MV-4-11 (cell line): ENCODE measurements at regions not wholly inside any gene's neighbourhood (a gene's known extent, or its start where the extent isn't known, plus 50 kb on each side); places are given as distances from the start of the nearest gene placed in this dataset.
A peak's percentile ranks its signal among the peaks of the same experiment; 100 is the strongest.
"Not testable (repeated sequence)": the region's sequence is repeated elsewhere in the genome, so short reads cannot be mapped to it uniquely, and the experiment has no call there.

Source experiments
- DNase-seq: peaks from one replicate; lab custom pipeline; 2025; lab: John Stamatoyannopoulos, UW

- DNase-seq: no peak
Observed at GRCh38 chr2:60356346-60356745, 197.1 kb downstream of the BCL11A start.

DNA sequence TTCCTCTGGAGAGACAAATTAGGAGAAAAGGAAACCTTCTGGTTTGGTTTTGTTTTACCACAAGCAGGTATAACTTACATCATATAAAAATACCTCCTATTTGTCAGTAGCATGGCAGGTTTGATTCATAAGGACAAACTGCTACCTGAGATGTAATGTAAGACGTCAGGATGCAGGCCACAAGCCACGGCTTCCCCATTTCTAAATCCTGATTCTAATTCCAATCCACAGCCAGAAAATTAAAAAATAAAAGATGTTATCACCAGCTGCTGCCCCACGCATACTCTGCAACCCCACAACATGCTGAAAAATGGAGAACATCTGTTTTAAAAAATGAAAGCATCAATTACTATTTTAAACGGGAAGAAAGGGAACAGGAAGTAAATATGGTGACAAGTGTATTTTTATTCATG lies 197.6 kb downstream of the BCL11A start:
- peak; percentile 79 for DNase-seq

GRCh38 chr2:60354713-60355112 lies 198.7 kb downstream of the BCL11A start:
- DNase-seq: no peak

- DNase-seq: no peak
Observed at GRCh38 chr2:60353863-60354262, 199.6 kb downstream of the BCL11A start.

GRCh38 chr2:60353406-60353800 lies 200.1 kb downstream of the BCL11A start:
- DNase-seq: no peak

DNA sequence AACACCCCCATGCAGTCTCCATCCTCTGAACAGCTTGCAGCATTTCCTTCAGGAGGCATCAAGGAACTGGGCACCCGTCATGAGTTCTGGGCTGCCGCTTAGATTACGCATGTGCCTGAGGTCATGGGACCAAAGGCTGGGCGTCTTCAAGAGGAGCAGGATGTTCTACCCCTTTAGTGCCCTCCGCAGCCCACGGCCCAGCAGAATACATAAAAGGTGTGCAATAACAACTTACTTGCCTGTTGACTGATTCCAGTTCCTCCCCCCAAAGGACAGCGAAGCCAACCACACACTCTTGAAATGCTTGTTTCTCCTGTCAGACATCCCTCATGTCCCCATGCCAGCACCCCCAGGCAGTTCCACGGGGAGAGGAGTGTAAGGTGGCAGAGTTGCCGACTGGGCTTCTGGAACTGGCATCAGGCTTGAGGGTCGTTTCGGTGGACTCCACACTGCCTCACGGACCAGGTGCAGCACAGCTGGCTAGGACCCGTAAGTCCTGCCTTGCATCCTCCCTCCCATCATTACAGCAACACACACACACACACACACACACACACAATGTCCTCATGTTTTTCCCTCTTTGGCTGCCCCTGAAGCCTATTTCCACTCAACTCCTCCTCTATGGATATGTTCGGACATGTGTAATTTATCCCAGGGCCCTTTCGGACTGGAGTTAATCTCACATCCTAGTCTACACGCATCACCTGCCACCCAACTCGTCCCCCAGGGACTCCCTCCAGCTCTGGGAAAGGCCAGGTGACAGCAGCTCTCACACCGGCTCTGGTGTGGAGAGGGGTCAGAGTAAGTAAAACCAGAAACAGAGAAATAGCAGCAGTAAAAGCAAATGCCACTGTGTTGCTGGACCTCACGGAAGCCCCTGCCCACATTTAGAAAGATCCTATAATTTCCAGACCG lies 200.7 kb downstream of the BCL11A start:
- no peak for DNase-seq

DNA sequence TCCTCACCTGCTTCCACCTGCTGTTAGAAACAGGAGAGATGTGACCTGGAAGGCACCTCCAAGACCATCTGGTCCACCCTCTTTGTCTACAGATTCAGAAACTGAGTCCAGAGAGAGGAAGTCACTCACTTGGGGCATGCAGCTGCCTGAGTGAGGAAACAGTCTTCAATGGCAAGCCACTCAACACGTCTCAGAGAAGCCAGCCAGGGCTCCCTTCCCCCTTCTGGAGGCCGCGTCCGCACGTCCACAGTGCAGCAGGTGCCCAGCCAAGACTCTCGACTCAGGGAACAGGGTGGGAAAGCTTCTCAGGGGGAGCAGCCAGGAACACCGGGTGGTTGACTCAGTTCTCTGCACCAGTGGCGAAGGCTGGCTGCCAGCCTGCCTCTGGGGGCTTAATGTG lies 201.7 kb downstream of the BCL11A start:
- peak; percentile 53 for DNase-seq

- no peak for DNase-seq
Observed at GRCh38 chr2:60351321-60351720, 202.1 kb downstream of the BCL11A start.

DNA sequence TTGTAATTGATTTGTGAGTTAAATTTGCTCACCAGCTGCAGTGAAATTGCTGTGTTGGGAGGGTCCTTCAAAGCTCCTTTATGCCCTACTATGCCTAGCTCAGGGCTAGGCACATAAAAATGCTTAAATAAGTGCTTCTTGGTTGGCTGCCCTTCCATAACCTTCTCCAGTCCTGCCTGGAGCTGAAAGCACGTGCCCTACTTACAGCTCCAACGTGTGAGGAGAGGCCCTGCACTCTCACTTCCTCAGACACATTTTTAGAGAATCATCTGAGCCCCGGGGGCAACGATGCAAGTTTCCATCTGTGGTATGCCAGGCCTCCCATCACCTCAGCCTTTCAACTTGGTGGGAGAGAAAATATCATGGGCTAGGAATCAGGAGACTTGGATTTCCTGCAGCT lies 202.7 kb downstream of the BCL11A start:
- peak; percentile 82 for DNase-seq

DNA sequence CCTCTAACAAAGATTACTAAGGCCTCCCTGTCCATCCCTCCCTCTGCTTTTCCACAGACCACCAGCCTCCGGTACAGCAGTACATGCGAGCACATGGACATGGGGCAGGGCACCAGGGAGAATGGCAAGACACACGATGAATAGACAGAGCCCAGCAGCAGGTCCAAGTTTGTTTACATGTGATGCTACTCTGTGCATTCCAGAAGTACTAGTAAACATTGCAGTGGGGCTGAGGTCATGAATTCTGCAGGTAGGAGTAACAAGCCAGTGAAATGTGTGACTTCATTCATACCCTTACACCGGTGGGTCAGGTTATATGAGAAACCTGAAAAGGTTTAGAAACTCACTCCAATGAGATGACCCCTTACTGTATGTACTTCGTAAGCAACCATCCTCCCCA lies 205.7 kb downstream of the BCL11A start:
- no peak for DNase-seq

DNA sequence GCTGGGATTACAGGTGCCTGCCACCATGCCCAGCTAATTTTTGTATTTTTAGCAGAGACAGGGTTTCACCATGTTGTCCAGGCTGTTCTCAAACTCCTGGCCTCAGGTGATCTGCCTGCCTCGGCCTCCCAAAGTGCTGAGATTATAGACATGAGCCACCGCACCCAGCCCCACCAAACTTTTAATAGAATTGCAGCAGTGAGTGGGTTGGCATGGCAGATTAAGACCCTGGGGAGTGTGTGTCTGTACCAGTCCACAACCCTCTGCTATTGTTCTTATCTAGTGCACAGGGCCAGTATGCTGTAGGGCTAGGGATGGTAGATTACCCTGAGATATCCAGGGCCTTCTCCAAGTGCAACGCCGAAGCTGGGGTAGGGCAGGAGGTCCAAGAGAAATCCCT lies 211.0 kb downstream of the BCL11A start:
- DNase-seq: not testable (repeated sequence)

DNA sequence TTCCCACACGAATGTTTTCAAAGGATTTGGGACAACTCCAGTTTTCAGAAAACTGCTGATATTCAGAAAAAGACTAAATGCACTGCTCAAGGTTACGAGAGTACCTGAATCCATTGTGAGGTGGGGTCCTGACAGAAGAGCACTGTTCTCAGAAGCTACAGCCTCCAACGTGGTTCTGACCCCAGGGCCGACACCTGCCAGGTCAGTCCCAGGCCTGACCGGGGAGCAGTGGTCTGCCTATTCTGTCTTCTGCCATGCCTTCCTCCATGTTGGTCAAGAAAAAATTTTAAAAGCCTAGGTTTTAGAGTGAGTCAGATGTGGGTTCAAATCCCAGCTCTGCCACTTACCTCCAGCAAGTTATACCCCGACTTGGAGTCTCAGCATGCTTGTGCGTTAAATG lies 212.3 kb downstream of the BCL11A start:
- no peak for DNase-seq

DNA sequence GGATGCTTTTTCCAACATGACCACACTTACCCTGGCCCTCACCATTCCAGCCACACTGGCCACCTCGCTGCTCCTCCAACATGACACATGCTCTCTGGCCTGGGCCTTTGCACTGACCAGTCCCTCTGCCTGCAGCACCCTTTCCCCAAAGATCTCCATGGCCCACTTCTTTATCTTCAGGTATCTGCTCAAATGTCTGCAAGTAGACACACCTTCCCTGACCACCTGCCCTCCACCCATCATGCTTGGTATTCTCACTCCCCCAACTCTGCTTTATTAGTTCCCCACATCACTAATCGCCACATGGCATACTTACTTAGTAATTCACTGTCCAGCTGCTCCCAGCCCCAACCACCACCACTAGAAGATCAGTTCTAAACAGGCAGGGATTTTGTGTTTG lies 214.2 kb downstream of the BCL11A start:
- DNase-seq: no peak

DNA sequence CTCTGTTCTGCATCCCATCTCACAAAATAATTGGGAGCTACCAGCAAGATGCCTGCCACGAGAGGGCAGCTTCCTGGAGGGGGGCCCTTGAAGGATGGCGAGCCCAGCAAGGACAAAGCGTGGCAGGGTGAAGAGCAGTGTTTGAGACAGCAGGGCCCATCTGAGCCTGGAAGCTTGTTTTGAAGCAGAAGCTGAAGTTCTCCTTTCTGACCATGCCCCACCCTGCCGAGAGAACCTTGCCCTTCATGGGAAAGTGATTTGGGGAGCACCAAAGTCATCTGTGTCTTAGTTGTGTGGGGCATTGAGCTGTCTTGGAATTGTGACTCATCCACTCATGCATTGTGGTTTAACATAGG lies 216.3 kb downstream of the BCL11A start:
- peak; percentile 66 for DNase-seq

GRCh38 chr2:60336442-60337141 lies 216.9 kb downstream of the BCL11A start:
- peak; percentile 8 for DNase-seq

DNA sequence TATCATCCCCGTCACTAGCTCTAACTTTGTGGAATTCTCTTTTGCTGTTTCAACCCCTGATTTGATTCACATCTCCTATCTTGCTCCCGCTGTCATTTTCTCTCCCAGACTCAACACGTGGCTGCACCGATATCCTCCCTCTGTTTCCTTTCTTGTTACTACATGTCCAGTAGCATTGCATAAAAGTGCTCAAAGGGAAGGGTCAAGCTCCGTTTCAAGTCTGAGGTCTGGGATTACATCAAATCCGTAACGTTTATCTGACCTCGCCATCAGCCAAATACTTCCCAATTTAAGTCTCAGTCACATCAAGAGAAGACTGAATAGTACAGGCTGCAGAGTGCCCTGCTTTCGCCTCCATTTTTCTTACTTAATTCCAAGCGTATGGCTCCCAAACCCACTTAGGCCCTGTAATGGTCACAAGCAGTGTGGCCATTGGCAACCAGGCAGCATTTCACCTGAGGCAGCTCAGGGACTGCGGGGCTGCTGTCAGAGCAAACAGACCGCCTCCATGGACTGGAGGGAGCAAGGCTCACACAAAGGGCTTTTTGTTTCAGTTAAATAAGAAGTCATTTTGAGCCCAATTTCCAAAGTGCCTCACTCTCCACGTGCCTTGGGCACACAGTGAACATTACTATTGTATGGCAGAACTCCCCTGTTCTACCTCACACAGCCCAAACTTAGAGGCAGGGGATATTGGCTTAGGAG lies 217.8 kb downstream of the BCL11A start:
- DNase-seq: peak; percentile 70

GRCh38 chr2:60334610-60335009 lies 218.8 kb downstream of the BCL11A start:
- peak; percentile 87 for DNase-seq

DNA sequence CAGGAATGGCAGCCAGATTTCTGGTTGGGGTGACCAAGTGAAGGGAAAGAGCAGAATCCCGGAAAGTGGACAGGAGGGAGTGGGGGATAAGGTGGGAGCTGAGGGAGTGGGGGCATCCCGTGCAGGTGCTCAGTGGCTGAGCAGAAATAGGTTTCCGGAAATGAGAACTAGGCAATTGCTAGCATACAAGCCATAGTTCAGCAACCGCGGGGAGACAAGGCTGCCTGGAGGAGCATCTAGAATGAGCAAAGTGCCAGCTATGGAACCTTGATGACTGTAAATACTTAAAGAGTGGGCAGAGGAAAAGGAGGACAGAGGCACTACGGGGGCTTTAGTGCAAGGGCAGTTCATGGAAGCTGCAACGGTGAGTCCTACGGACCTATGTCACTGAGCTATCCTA lies 220.2 kb downstream of the BCL11A start:
- DNase-seq: no peak

DNA sequence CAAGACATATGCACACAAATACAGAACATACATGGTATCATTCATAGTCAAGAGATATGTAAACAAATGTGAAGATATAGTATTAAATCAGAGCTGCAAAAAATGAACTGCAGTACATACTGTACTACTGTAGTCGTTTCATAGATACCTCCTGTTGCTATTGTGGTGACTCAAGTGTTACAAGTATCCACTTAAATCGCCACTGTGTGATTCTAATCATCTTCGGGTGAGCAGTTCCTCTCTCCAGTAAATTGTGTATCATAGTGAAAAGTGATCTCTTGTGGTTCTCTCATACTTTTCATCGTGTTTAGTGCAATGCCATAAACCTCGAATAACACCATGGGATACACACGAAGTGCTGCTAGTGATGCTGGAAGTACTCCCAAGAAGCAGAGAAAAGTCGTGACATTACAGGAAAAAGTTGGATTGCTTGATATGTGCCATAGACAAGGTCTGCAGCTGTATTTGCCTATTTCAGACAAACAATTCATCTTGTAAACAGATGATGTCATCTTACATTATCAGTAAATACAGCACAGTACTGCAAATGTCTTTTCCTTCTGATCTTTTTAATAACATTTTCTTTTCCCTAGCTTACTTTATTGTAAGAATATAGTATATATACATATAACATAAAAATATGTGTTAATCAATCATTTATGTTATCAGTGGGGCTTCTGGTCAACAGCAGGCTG lies 222.2 kb downstream of the BCL11A start:
- DNase-seq: peak; percentile 43

DNA sequence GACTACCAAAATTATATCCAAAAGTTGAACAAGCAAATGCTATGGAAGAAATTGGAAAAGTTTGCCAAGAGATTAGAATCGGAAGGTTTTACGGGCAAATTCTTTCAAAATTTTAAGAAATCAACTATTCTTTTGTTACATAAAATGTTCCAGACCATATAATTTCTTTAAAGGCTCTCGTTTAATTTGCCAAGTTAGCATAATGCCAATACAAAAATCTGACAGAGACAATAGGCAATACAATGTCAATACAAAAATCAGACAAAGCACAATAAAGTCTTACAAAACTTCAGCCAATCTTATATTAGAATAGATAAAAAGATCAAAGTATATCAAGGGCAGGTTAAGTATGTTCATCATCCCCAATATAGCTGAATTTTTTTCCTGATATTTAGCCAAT lies 224.2 kb downstream of the BCL11A start:
- no peak for DNase-seq

DNA sequence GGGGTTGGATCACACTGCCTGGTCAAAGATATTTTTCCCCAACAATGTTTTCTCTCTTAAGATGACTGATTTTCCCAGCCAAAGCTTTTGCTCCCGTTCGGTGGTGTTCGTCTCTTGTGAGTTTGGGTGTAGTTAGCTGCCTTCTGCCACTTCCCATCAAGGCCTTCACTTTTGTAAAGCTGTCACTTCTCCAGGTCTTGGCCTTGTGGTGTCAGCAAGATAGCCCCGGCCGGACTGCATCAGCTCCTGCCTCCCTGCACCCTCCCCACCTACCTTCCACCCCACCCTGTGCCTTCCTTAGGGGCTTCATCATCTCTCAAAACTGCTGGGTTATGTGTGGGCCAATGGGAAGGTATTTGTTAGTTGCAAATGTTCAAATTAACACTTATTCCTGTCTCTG lies 228.9 kb downstream of the BCL11A start:
- DNase-seq: no peak

DNA sequence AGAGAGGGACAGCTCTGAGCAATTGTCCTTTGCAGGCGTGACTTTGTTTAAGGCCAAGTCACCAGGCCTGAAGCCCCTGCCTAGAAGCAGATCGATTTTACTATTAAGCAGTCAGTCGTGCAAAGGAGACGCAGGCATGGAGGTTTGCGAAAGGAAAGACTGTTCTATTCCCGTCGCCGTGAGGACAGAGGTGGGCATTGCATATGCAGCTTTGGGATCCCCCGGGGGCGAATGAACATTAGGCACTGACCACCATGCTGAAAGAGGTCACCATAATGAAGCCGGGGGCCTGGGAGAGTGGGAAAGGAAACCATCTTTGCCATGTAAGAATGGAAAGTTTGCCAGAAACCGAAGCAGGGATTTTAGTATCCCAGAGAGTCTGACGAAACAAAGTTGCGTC lies 231.6 kb downstream of the BCL11A start:
- DNase-seq: no peak
